VCaP (cell line): ENCODE measurements at regions not wholly inside any gene's neighbourhood (a gene's known extent, or its start where the extent isn't known, plus 50 kb on each side); places are given as distances from the start of the nearest gene placed in this dataset.
"Not testable (repeated sequence)": the region's sequence is repeated elsewhere in the genome, so short reads cannot be mapped to it uniquely, and the experiment has no call there.

Experiments used
- H3K27ac ChIP-seq: fragments of 450-650 bp; 2 replicates; pipeline ENCODE4 v1.5.1; 2017
- CTCF ChIP-seq: fragments of 450-650 bp; conservative IDR thresholded peaks from 2 replicates; pipeline ENCODE4 v1.5.1; 2017; ENCODE audit warnings: mild to moderate bottlenecking, moderate library complexity

- no peak for TF ChIP-seq CTCF
- H3K27ac ChIP-seq = no peak overlapping the region
Observed at GRCh38 chr1:230487773-230488428, 61.8 kb upstream of the PGBD5 start.

- TF ChIP-seq CTCF = no peak
Observed at GRCh38 chr1:230476622-230477003, 50.5 kb upstream of the PGBD5 start.

GRCh38 chr1:230475856-230476621 is 49.9 kb upstream of the PGBD5 start:
- not testable (repeated sequence) for H3K27ac ChIP-seq

More at GRCh38 chr1:230476622-230477003, 50.5 kb upstream of the PGBD5 start:
- H3K27ac ChIP-seq = no peak overlapping the region
